ENCODE measurements at regions not wholly inside any gene's neighbourhood (a gene's known extent, or its start where the extent isn't known, plus 50 kb on each side); places are given as distances from the start of the nearest gene placed in this dataset.

GRCh38 chr18:66819235-66819634 is 215.3 kb upstream of the CDH19 start:
- no peak for TF ChIP-seq CTCF (IDR thresholded peaks at IDR 0.05; ENCODE audit: insufficient read depth, low read length)
- TF ChIP-seq, protein P1, sequence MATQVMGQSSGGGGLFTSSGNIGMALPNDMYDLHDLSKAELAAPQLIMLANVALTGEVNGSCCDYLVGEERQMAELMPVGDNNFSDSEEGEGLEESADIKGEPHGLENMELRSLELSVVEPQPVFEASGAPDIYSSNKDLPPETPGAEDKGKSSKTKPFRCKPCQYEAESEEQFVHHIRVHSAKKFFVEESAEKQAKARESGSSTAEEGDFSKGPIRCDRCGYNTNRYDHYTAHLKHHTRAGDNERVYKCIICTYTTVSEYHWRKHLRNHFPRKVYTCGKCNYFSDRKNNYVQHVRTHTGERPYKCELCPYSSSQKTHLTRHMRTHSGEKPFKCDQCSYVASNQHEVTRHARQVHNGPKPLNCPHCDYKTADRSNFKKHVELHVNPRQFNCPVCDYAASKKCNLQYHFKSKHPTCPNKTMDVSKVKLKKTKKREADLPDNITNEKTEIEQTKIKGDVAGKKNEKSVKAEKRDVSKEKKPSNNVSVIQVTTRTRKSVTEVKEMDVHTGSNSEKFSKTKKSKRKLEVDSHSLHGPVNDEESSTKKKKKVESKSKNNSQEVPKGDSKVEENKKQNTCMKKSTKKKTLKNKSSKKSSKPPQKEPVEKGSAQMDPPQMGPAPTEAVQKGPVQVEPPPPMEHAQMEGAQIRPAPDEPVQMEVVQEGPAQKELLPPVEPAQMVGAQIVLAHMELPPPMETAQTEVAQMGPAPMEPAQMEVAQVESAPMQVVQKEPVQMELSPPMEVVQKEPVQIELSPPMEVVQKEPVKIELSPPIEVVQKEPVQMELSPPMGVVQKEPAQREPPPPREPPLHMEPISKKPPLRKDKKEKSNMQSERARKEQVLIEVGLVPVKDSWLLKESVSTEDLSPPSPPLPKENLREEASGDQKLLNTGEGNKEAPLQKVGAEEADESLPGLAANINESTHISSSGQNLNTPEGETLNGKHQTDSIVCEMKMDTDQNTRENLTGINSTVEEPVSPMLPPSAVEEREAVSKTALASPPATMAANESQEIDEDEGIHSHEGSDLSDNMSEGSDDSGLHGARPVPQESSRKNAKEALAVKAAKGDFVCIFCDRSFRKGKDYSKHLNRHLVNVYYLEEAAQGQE (IDR thresholded peaks at IDR 0.05; ENCODE audit: insufficient replicate concordance, low read depth) = no peak
- TF ChIP-seq POLR2AphosphoS5 (IDR thresholded peaks at IDR 0.05; ENCODE audit: low read depth) = no peak
- TF ChIP-seq SPI1 (IDR thresholded peaks at IDR 0.05; ENCODE audit: borderline replicate concordance, low read depth) = peak; percentile 13; the same call in 1 of the 2 replicates
